DMS 273 treated with DMSO at 0.1 percent for 48 hours (cell line): ENCODE measurements at regions not wholly inside any gene's neighbourhood (a gene's known extent, or its start where the extent isn't known, plus 50 kb on each side); places are given as distances from the start of the nearest gene placed in this dataset.
"Not testable (repeated sequence)": the region's sequence is repeated elsewhere in the genome, so short reads cannot be mapped to it uniquely, and the experiment has no call there.

ENCODE experiments used
- DNase-seq: peaks from one replicate; lab custom pipeline; 2025; lab: John Stamatoyannopoulos, UW

- DNase-seq, result no peak
Measured at GRCh38 chr2:142325870-142326269, 195.1 kb upstream of the LRP1B start.

- no peak for DNase-seq
Measured at GRCh38 chr2:142323206-142323605, 192.4 kb upstream of the LRP1B start.

GRCh38 chr2:142321706-142322280, 191.0 kb upstream of the LRP1B start:
- DNase-seq, result no peak

DNA sequence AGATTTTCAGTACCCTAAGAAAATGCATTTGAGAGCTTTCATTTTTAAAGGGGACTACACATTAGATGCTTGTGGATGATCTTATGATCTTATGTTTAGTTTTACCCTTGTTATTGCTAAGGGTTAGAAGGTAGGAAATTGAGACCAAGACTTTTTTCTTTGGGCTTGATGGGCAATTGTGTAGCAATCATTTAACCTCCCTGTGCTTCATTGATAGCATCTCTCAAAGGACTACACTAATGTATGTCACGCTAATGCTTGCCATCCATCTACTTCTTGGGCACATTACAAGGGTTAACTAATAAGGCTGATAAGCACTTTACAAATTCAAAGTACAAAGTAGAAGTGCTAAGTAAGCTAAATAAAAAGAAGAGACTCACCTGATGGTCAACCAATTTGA, 189.3 kb upstream of the LRP1B start:
- DNase-seq, result no peak

DNA sequence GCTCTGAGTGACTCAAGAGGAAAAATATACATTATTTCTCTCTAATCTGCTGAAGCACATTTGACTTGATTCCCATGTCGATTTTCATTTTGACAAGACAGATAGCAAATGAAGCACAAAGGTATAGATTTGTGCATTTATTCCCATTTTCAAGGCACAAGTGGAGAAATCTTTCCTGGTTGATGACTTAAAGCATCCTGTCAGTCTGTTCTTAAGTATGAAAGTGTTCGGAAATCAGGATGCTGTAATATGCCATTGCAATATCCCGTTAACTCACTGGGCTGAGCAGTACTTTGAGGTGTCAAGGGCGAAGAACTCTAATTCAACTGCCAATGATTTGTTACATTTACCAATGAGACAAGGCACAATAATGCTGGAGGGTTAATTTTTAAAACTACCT, 185.2 kb upstream of the LRP1B start:
- no peak for DNase-seq

DNA sequence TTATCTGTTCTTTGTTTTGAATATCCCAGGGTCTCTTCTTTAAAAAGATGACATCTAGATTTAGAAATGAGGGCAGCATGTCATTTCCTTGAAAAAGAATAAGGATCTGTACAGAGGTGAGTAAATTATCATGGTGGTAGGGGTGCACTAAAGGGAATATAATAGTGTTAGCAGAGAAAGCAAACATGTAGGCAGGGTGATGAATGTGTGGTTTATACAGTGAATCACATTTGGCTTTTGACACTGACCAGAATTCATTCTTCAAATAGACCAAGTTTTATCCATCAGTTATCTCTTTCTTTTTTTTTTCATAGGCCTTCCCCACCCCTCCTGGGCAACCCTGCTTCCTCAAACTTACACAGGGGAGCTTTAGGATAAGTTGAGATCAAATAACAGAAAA, 184.5 kb upstream of the LRP1B start:
- no peak for DNase-seq

DNA sequence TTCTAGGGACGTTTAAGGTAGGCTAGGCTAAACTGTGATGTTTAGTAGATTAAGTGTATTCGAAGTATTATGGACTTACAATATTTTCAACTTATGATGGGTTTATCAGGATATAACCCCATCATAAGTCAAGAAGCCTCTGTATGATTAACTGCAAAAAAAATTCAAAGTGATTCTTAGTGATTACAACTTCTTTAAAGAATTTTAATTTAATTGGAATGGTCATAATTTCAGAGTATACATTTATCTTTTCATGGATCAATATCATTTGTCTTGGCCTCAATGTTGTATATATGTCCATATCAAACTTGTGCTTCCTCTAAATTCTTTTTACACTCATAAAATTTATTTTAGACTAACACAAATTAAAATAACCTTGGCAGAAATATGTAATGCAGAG, 183.3 kb upstream of the LRP1B start:
- no peak for DNase-seq

DNA sequence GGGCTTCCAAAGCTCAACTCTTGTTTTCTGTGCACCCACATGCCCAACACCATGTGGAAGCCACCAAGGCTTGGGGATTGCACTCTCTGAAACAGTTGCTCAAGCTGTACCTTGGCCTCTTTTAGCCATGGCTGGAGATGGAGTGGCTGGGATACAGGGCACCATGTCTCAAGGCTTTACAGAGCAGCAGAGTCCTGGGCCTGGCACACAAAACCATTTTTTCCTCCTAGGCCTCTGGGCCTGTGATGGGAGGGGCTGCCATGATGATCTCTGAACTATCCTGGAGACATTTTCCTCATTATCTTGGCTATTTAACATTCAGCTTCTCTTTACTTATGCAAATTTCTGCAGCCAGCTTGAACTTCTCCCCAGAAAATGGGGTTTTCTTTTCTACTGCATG, 179.7 kb upstream of the LRP1B start:
- DNase-seq, result no peak

DNA sequence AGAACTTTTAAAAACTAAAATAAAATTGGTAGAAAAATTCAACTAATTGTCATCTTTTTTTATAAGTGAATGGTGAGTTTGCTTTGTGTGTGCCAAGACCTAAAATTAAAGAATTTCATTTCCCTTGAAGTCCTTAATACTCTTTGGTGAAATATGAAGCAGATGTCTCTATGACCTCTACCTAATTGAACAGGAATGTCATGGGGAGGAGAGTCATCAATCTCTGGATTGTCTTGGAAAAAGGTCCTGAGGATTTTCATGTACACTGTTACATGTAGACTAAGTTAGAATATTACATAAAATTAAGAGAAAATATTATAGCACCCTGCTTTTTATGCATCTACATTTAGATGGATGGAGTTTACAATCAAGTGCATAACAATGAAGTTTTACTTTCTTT, 177.9 kb upstream of the LRP1B start:
- DNase-seq, result no peak

DNA sequence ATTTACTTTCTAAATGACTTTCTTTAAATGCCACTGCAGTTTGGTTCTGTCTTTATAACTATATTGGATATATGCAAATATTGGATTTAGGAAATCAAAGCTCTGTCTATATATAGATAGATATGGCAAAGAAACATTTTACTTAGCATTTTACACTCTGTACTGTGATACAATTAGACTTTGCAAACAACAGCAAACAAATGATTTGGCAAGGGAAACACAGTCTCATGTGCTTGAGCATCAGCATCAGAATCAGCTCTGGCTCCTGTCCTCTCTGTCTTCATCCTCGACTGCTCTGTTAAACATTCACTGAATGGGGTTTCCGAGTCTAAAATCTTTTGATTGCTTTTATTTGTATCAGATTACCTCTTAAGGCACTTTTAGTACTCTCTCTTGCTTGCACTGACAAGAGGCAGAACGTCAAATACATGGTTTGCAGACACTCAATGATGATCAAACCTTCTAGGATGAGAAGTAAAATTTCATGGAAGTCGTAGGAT, 176.8 kb upstream of the LRP1B start:
- no peak for DNase-seq

DNA sequence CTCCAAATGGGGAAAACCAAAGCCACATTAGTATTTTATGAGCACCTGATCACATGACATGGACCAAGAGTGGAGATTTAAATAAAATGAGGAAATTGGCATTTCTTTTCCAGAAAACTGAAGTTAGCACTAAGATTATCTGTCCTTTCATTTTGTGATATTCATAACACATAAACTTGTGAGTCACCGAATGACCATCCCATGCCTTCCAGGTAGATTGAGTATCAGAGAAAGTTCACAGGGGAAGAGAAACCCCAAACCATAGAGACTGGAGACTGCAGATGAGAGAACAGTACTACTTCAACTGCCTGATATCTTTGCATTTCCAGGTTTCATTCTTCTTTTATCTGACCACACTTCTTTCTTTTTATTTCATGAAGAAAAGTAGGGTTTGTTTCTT, 176.3 kb upstream of the LRP1B start:
- no peak for DNase-seq

GRCh38 chr2:142306131-142306530, 175.3 kb upstream of the LRP1B start:
- DNase-seq, result no peak

DNA sequence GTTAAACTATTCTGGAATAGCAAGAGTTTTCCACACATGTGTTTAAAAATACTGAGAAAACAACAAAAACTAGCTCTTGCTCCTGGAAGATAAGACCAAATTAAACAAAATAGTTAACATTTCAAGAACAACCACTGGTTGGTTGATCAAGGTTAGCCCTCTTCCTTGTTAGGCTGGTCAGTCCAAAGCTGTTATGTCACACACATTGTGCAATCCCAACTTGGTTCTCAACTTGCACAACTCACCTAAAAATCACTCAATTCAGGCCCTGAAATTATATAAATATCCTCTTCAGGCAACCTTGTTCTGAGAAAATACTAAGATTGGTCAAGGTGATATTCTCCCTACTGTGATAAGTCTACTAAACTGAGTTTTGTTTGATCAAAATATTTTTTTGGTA, 169.7 kb upstream of the LRP1B start:
- no peak for DNase-seq

GRCh38 chr2:142299021-142299420, 168.2 kb upstream of the LRP1B start:
- DNase-seq, result no peak

- DNase-seq, result no peak
Measured at GRCh38 chr2:142294225-142294624, 163.4 kb upstream of the LRP1B start.

DNA sequence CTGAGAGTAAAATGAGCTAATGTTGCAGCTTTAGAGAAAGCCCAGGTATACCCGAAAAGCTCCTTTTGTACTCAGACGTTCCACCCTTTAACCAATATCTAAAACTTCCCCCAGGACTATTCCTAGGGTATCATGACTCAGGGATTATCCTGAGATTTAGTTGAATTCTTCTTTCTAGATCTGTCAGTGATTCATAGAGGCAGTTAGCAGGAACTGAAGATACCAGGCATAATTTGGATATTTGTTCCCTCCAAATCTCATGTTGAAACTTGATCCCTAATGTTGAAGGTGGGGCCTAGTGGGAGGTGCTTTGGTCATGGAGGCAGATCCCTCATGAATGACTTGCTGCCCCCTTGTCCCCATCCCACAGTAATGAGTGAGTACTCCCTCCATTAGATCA, 161.2 kb upstream of the LRP1B start:
- DNase-seq, result no peak

DNA sequence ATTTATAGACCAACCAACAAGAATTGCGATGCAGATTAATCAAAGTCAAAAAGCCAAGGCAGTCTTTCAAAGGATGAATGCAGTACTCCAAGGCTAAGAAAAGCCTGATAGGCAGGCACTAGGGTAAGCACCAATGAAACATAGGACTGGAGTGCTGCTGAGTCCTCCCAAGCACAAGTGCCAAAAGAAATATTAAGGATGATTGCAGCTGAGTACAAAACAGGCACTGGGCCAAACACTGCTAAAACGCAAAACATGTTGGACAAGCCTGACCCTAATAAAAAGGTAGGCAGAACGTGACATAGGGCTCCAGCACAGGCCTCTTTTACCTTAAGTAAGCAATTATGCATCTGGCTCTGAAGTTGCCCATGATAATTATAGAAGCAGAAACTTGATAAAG, 160.1 kb upstream of the LRP1B start:
- no peak for DNase-seq

GRCh38 chr2:142286618-142287017, 155.8 kb upstream of the LRP1B start:
- no peak for DNase-seq

- DNase-seq, result no peak
Measured at GRCh38 chr2:142285480-142285879, 154.7 kb upstream of the LRP1B start.

- not testable (repeated sequence) for DNase-seq
Measured at GRCh38 chr2:142284336-142284735, 153.5 kb upstream of the LRP1B start.

DNA sequence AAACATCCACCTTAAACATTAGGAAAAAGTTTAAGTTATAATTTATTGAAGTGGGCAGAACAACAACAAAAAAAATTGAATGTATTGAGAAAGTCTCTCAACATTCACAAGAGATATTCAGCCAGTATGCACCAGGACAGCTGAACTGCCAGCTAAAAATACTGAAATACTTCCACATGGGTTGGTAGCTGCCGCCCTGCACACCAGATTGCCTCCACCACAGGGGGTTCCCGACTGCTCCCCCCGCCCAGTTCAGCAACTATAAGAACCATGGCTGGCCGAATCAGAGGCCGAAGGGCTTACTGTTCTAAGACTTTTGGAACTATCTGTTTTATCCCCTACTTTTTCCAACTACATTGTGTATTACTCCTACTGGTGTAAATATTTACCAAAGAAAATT, 150.0 kb upstream of the LRP1B start:
- no peak for DNase-seq

GRCh38 chr2:142270990-142271389, 140.2 kb upstream of the LRP1B start:
- DNase-seq, result no peak

- no peak for DNase-seq
Measured at GRCh38 chr2:142270291-142270690, 139.5 kb upstream of the LRP1B start.

DNA sequence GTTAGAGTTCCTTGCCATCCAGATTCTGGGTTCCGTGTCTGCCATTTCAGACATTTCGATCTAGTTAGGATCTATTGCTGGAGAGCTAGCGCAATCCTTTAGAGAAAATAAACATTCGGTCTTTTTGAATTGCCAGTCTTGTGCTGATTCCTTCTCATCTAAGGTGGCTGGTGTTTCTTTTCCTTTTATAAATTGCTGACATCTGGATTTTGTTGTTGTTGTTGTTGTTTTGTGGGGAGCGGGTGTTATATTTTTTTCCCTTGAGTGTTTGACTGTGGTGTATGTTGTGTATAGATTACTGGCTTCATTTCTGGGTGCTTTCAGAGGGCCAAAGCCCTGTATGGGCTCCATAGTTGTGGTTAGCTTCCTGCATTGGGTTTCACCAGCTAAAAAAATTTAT, 128.5 kb upstream of the LRP1B start:
- no peak for DNase-seq

- no peak for DNase-seq
Measured at GRCh38 chr2:142254031-142254430, 123.2 kb upstream of the LRP1B start.
